Esophagus squamous epithelium (tissue), 4 donors: ENCODE measurements at regions not wholly inside any gene's neighbourhood (a gene's known extent, or its start where the extent isn't known, plus 50 kb on each side); places are given as distances from the start of the nearest gene placed in this dataset.

Source experiments
- POLR2A ChIP-seq, 4 donors: fragments of 450-650 bp; IDR thresholded peaks; one replicate each; pipeline ENCODE4 v1.6.1; 2017; ENCODE audit warnings: antibody characterized with exemption in 4 of 4, mild to moderate bottlenecking in 4 of 4, moderate library complexity in 3 of 4
- TF ChIP-seq, protein P1 (sequence below), 6 experiments: fragments of 450-650 bp in 4 of 6; fragments of 200-600 bp in 2 of 6; sonication (generic) in 2 of 6; IDR thresholded peaks; one replicate each; pipeline ENCODE4 v1.5.1; 2016 to 2019; ENCODE audit warnings: antibody characterized with exemption in 6 of 6, mild to moderate bottlenecking in 4 of 6, moderate library complexity in 4 of 6

DNA sequence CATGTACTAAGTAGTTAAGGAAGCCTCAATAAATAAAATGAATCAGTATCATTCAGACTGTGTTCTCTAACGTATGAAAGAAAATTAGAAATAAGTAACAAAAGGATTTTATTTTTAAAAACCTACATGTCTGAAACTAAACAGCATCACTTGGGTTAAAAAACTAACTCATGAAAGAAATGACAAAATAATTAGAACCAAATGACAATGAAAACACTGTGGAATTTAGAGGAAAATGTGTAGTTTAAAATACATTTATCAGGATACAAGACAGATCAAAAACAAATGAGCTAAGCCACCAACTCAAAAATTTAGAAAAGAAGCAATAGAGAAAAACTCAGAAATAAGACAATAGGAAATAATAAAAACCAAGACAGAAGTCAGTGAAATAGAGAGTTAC lies 108.7 kb downstream of the TENT5C start:
- TF ChIP-seq, protein P1, sequence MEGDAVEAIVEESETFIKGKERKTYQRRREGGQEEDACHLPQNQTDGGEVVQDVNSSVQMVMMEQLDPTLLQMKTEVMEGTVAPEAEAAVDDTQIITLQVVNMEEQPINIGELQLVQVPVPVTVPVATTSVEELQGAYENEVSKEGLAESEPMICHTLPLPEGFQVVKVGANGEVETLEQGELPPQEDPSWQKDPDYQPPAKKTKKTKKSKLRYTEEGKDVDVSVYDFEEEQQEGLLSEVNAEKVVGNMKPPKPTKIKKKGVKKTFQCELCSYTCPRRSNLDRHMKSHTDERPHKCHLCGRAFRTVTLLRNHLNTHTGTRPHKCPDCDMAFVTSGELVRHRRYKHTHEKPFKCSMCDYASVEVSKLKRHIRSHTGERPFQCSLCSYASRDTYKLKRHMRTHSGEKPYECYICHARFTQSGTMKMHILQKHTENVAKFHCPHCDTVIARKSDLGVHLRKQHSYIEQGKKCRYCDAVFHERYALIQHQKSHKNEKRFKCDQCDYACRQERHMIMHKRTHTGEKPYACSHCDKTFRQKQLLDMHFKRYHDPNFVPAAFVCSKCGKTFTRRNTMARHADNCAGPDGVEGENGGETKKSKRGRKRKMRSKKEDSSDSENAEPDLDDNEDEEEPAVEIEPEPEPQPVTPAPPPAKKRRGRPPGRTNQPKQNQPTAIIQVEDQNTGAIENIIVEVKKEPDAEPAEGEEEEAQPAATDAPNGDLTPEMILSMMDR (IDR thresholded peaks at IDR 0.05) = no peak
- no peak for TF ChIP-seq POLR2A (IDR thresholded peaks at IDR 0.05)
